Prostate gland (tissue), 2 donors: ENCODE measurements at regions not wholly inside any gene's neighbourhood (a gene's known extent, or its start where the extent isn't known, plus 50 kb on each side); places are given as distances from the start of the nearest gene placed in this dataset.

ENCODE experiments used
- POLR2A ChIP-seq: fragments of 450-650 bp; IDR thresholded peaks from one replicate; pipeline ENCODE4 v1.6.1; 2016; ENCODE audit warnings: antibody characterized with exemption, mild to moderate bottlenecking
- POLR2AphosphoS5 ChIP-seq: sonication (generic); formaldehyde crosslinking; IDR thresholded peaks from one replicate; pipeline ENCODE4 v1.6.1; 2017; ENCODE audit warnings: antibody characterized with exemption
- TF ChIP-seq, protein P1 (sequence below), 4 experiments: fragments of 200-600 bp in 2 of 4; fragments of 450-650 bp in 2 of 4; sonication (generic) in 2 of 4; IDR thresholded peaks; 1 replicate in 3 of 4; 2 replicates in 1 of 4; pipeline ENCODE4 v1.5.1; 2016 to 2019; ENCODE audit warnings: antibody characterized with exemption in 4 of 4, mild to moderate bottlenecking in 2 of 4, moderate library complexity in 2 of 4

DNA sequence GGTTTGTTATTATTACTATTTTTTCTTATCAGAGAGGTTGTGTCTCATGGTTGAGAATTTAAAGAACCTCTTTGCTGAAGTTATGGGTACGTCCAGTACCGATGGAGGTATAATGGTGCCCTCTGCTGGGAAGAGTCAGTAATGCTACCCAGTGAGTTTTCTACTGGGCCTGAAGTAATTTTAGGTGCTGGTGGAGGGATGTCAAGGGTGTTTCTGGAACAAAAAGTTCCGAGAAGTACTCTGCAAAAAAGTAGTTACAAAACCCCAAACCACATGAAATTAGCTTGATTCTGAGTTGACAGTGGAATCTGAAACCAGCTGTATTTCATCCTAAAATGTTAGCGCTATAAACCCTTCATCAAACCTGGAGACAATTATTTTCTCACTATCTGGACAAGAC lies 102.5 kb upstream of the MID1 start:
- TF ChIP-seq POLR2A, result no peak
- TF ChIP-seq, protein P1, sequence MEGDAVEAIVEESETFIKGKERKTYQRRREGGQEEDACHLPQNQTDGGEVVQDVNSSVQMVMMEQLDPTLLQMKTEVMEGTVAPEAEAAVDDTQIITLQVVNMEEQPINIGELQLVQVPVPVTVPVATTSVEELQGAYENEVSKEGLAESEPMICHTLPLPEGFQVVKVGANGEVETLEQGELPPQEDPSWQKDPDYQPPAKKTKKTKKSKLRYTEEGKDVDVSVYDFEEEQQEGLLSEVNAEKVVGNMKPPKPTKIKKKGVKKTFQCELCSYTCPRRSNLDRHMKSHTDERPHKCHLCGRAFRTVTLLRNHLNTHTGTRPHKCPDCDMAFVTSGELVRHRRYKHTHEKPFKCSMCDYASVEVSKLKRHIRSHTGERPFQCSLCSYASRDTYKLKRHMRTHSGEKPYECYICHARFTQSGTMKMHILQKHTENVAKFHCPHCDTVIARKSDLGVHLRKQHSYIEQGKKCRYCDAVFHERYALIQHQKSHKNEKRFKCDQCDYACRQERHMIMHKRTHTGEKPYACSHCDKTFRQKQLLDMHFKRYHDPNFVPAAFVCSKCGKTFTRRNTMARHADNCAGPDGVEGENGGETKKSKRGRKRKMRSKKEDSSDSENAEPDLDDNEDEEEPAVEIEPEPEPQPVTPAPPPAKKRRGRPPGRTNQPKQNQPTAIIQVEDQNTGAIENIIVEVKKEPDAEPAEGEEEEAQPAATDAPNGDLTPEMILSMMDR (IDR thresholded peaks at IDR 0.05), result peak; percentile 23 to 61 (median 52)
- TF ChIP-seq POLR2AphosphoS5, result no peak
